NCI-H748 (cell line): ENCODE measurements at regions not wholly inside any gene's neighbourhood (a gene's known extent, or its start where the extent isn't known, plus 50 kb on each side); places are given as distances from the start of the nearest gene placed in this dataset.

ENCODE experiments used
- DNase-seq: peaks from one replicate; lab custom pipeline; 2025; ENCODE audit not compliant: unreplicated experiment; lab: John Stamatoyannopoulos, UW

GRCh38 chr17:13922885-13923284, 146.4 kb upstream of the COX10 start:
- no peak for DNase-seq

- no peak for DNase-seq
Observed at GRCh38 chr17:13925579-13925978, 143.7 kb upstream of the COX10 start.

GRCh38 chr17:13931111-13931526, 138.2 kb upstream of the COX10 start:
- DNase-seq: no peak

- no peak for DNase-seq
Observed at GRCh38 chr17:13931800-13932460, 137.4 kb upstream of the COX10 start.

GRCh38 chr17:13933441-13934276, 135.6 kb upstream of the COX10 start:
- DNase-seq: no peak

- DNase-seq: no peak
Observed at GRCh38 chr17:13939222-13939621, 130.1 kb upstream of the COX10 start.

GRCh38 chr17:13940858-13941665, 128.2 kb upstream of the COX10 start:
- peak; percentile 9 for DNase-seq

GRCh38 chr17:13941781-13942180, 127.5 kb upstream of the COX10 start:
- DNase-seq: no peak

- no peak for DNase-seq
Observed at GRCh38 chr17:13943909-13944308, 125.4 kb upstream of the COX10 start.

- DNase-seq: no peak
Observed at GRCh38 chr17:13947499-13947898, 121.8 kb upstream of the COX10 start.

- DNase-seq: peak; percentile 83
Observed at GRCh38 chr17:13952009-13952750, 117.1 kb upstream of the COX10 start.

- DNase-seq: no peak
Observed at GRCh38 chr17:13953841-13954240, 115.5 kb upstream of the COX10 start.

GRCh38 chr17:13957636-13958035, 111.7 kb upstream of the COX10 start:
- DNase-seq: no peak

- no peak for DNase-seq
Observed at GRCh38 chr17:13958773-13959172, 110.5 kb upstream of the COX10 start.

- no peak for DNase-seq
Observed at GRCh38 chr17:13961265-13961664, 108.0 kb upstream of the COX10 start.

GRCh38 chr17:13962716-13963240, 106.5 kb upstream of the COX10 start:
- no peak for DNase-seq

- no peak for DNase-seq
Observed at GRCh38 chr17:13967416-13967815, 101.9 kb upstream of the COX10 start.

GRCh38 chr17:13970531-13970930, 98.8 kb upstream of the COX10 start:
- no peak for DNase-seq

GRCh38 chr17:13973960-13974651, 95.2 kb upstream of the COX10 start:
- no peak for DNase-seq

GRCh38 chr17:13977837-13978236, 91.5 kb upstream of the COX10 start:
- DNase-seq: no peak
